T1000 (cell line): ENCODE measurements at regions not wholly inside any gene's neighbourhood (a gene's known extent, or its start where the extent isn't known, plus 50 kb on each side); places are given as distances from the start of the nearest gene placed in this dataset.
A peak's percentile ranks its signal among the peaks of the same experiment; 100 is the strongest.

Source experiments
- DNase-seq: peaks from one replicate; lab custom pipeline; 2025; ENCODE audit warnings: mixed read lengths; lab: John Stamatoyannopoulos, UW

- DNase-seq: no peak
These were observed 217.0 kb downstream of the DMRT2 start for GRCh38 chr9:1267141-1267570.

GRCh38 chr9:1267581-1267980 is 217.4 kb downstream of the DMRT2 start:
- no peak for DNase-seq

- DNase-seq: no peak
These were observed 219.6 kb downstream of the DMRT2 start for GRCh38 chr9:1269533-1270315.

GRCh38 chr9:1271367-1271766 is 221.2 kb downstream of the DMRT2 start:
- no peak for DNase-seq

GRCh38 chr9:1271786-1272185 is 221.6 kb downstream of the DMRT2 start:
- DNase-seq: no peak

- DNase-seq: no peak
These were observed 222.3 kb downstream of the DMRT2 start for GRCh38 chr9:1272488-1272887.

- DNase-seq: no peak
These were observed 223.7 kb downstream of the DMRT2 start for GRCh38 chr9:1273859-1274258.

GRCh38 chr9:1274334-1274733 is 224.2 kb downstream of the DMRT2 start:
- no peak for DNase-seq

- DNase-seq: no peak
These were observed 226.3 kb downstream of the DMRT2 start for GRCh38 chr9:1276474-1276873.

- no peak for DNase-seq
These were observed 234.6 kb downstream of the DMRT2 start for GRCh38 chr9:1284727-1285126.

GRCh38 chr9:1285526-1285925 is 235.4 kb downstream of the DMRT2 start:
- DNase-seq: no peak

GRCh38 chr9:1292384-1292783 is 242.2 kb downstream of the DMRT2 start:
- DNase-seq: no peak

GRCh38 chr9:1294641-1295258 is 244.6 kb downstream of the DMRT2 start:
- no peak for DNase-seq

GRCh38 chr9:1296331-1296730 is 246.2 kb downstream of the DMRT2 start:
- no peak for DNase-seq

- no peak for DNase-seq
These were observed 247.9 kb downstream of the DMRT2 start for GRCh38 chr9:1298046-1298445.

- no peak for DNase-seq
These were observed 250.8 kb downstream of the DMRT2 start for GRCh38 chr9:1300941-1301340.

GRCh38 chr9:1303932-1304331 is 253.8 kb downstream of the DMRT2 start:
- peak; percentile 13 for DNase-seq

GRCh38 chr9:1311462-1312042 is 261.4 kb downstream of the DMRT2 start:
- no peak for DNase-seq

- no peak for DNase-seq
These were observed 269.3 kb downstream of the DMRT2 start for GRCh38 chr9:1319436-1319835.

- DNase-seq: no peak
These were observed 269.9 kb downstream of the DMRT2 start for GRCh38 chr9:1320051-1320557.

GRCh38 chr9:1320607-1321195 is 270.5 kb downstream of the DMRT2 start:
- DNase-seq: no peak

- no peak for DNase-seq
These were observed 277.3 kb downstream of the DMRT2 start for GRCh38 chr9:1327467-1327866.

GRCh38 chr9:1328341-1328740 is 278.2 kb downstream of the DMRT2 start:
- DNase-seq: no peak
